ENCODE measurements at regions not wholly inside any gene's neighbourhood (a gene's known extent, or its start where the extent isn't known, plus 50 kb on each side); places are given as distances from the start of the nearest gene placed in this dataset.

DNA sequence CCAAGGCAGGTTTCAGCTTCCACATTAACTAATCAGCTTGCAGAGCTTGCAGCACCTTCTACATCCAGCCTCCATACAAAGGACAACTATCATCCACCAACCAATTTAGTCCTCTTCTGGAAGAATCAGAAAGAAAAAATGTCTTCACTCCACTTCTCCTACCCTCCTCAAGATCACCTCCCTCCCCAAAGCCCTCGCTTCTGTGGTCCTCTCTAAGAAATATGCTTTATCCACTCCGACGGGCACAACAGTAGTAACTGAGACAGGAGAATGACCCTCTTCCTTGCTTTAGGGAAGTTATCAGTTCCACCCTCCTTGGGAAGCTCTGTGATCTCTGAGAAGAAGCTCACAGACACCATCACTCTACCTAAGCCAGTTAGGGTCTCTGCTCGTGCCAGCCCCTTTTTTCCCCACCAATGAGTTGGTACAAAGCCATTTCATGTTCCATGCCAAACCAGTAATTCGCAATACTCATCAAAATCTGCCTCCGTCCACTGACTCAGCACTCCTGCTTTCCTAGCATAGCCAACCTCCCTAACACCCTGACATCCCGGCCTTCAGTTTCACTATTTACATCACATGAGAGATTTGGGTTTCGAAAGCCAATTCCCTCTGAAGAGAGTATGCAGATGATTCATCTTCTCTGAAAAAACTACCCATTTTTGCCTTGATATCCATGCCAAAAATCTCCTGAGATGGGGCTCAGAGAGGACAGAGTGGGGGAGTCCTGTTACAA, 114.1 kb upstream of the PKDCC start (continued):
- TF ChIP-seq CHD4 (IDR thresholded peaks at IDR 0.05; ENCODE audit: borderline replicate concordance) (no peak), EP300 (IDR thresholded peaks at IDR 0.05) (peak; percentile 79 to 93; a peak in 4 of 5 replicates), EHF (CRISPR knock-in tag; IDR thresholded peaks at IDR 0.05) (no peak), POLR2AphosphoS2 (conservative IDR thresholded peaks at IDR 0.05; ENCODE audit: low read length) (no peak), HMGXB4 (CRISPR knock-in tag; IDR thresholded peaks at IDR 0.05; ENCODE audit: borderline replicate concordance) (no peak), FOXS1 (CRISPR knock-in tag; IDR thresholded peaks at IDR 0.05) (no peak), TP53 (CRISPR knock-in tag; IDR thresholded peaks at IDR 0.05) (no peak), HOXA7 (CRISPR knock-in tag; IDR thresholded peaks at IDR 0.05) (no peak)

GRCh38 chr2:41934329-41934958, 113.4 kb upstream of the PKDCC start:
- Histone ChIP-seq H3K4me2 (peak overlapping the region; percentile 57), H3K9me3 (no peaks in the 10 kb centered on the region), H3K4me3 (no peak overlapping the region), H3K27ac (peak overlapping the region; percentile 74 to 91), H3K4me1 (peaks cover 85% of the 10 kb centered on the region)
- FAIRE-seq (no peak), DNase-seq (ENCODE audit: low read depth in 1 of 2, low spot score in 1 of 2) (peak; percentile 39 to 80), ATAC-seq (peak; percentile 72 to 82)
- WGBS (ENCODE audit: missing lambda C conversion rate), result 33% methylated on average over 10 of the region's 10 CpGs
- TF ChIP-seq EP300 (IDR thresholded peaks at IDR 0.05), result peak in 1 of 2 experiments; percentile 72; a peak in 2 of 5 replicates
- TF ChIP-seq RAD21 (conservative IDR thresholded peaks at IDR 0.05 in 1 of 2, IDR thresholded peaks at IDR 0.05 in 1 of 2), result 0 out of 5 replicates have a peak, but pooled peaks of 1 of the 2 experiments have one; percentile 3
- TF ChIP-seq HOXA7 (CRISPR knock-in tag; IDR thresholded peaks at IDR 0.05), result no peak
- peak; percentile 29; the same call in 1 of the 2 replicates for TF ChIP-seq JUNB (IDR thresholded peaks at IDR 0.05)
- peak; percentile 65; the same call in 1 of the 2 replicates for TF ChIP-seq GATA3 (IDR thresholded peaks at IDR 0.05; ENCODE audit: borderline replicate concordance)
- 0 out of 2 replicates have a peak, but pooled peaks have one; percentile 59 for TF ChIP-seq RARB (CRISPR knock-in tag; IDR thresholded peaks at IDR 0.05)
- peak; percentile 0 to 84; a peak in 2 of 5 replicates for TF ChIP-seq JUN (IDR thresholded peaks at IDR 0.05)
- TF ChIP-seq ELK1 (IDR thresholded peaks at IDR 0.05; ENCODE audit: low read depth, low read length), result no peak
- no peak; a peak in 1 of 4 replicates for TF ChIP-seq CEBPB (IDR thresholded peaks at IDR 0.05)
- peak; percentile 74; the same call in 1 of the 2 replicates for TF ChIP-seq HOXB13 (CRISPR knock-in tag; IDR thresholded peaks at IDR 0.05; ENCODE audit: low read depth)
- TF ChIP-seq FOSL2 (IDR thresholded peaks at IDR 0.05), result peak; percentile 11; the same call in 1 of the 2 replicates
- TF ChIP-seq FOSL2 (CRISPR knock-in tag; IDR thresholded peaks at IDR 0.05), result 0 out of 2 replicates have a peak, but pooled peaks have one; percentile 2
- CTCF ChIA-PET, result interaction anchor here (1.5 to 7.0 kb wide), 4 partner anchors 9 to 152 kb away, joined by 3 to 26 read pairs (median 13); no protein-coding TSS in a partner anchor
- POLR2A ChIA-PET, result interaction anchor here (1.9 kb wide), 1 partner anchor 113 kb away, joined by 9 read pairs; the partner anchor contains the start of gene PKDCC

DNA sequence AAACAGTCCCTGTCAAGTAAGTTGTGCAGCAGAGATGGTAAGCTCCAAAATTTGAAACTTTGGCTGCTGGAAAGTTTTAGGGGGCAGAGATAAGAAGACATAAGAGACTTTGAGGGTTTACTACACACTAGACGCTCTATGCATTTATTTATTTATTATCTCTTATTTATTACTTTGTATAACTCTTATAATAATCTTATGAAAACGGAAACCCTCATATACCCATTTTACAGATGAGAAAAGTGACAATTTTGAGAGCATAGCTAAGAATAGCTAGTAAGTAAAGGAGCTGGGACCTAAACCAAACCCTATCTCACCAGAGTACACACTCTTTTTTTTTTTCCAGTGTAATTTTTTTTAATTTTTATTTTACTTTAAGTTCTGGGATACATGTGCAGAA, 112.8 kb upstream of the PKDCC start:
- CTCF ChIA-PET, result interaction anchor here (1.5 to 7.0 kb wide), 4 partner anchors 10 to 152 kb away, joined by 3 to 26 read pairs (median 13); no protein-coding TSS in a partner anchor

More for the DNA sequence above, 112.8 kb upstream of the PKDCC start:
- 44% methylated on average over 2 of the region's 2 CpGs for WGBS (ENCODE audit: missing lambda C conversion rate)
- DNase-seq (ENCODE audit: low read depth in 1 of 2, low spot score in 1 of 2) (no peak), FAIRE-seq (no peak), ATAC-seq (no peak)
- POLR2A ChIA-PET, result interaction anchor here (1.9 kb wide), 1 partner anchor 113 kb away, joined by 9 read pairs; the partner anchor contains the start of gene PKDCC
- no peaks in the 10 kb centered on the region for H3K9me3 ChIP-seq
- H3K4me3 ChIP-seq, result no peak overlapping the region
- H3K27ac ChIP-seq, result peak overlapping the region; percentile 74 to 91
- peaks cover 79% of the 10 kb centered on the region for H3K4me1 ChIP-seq
- TF ChIP-seq CBX8 (IDR thresholded peaks at IDR 0.05) (no peak), EHF (CRISPR knock-in tag; IDR thresholded peaks at IDR 0.05) (no peak), CEBPB (IDR thresholded peaks at IDR 0.05) (no peak), PHF8 (IDR thresholded peaks at IDR 0.05; ENCODE audit: borderline replicate concordance, low read depth) (no peak), ZSCAN20 (CRISPR knock-in tag; IDR thresholded peaks at IDR 0.05) (no peak), HDAC2 (IDR thresholded peaks at IDR 0.05) (peak; percentile 79)
- H3K4me2 ChIP-seq, result peak overlapping the region; percentile 57

All from A549 (cell line).